A549 (cell line): ENCODE measurements at regions not wholly inside any gene's neighbourhood (a gene's known extent, or its start where the extent isn't known, plus 50 kb on each side); places are given as distances from the start of the nearest gene placed in this dataset.

Experiments used
- ATAC-seq, 2 experiments: fragments of 200-7000 bp in 1 of 2; fragments of >200 bp in 1 of 2; cut with Nextera tagmentation in 1 of 2; cut with Tn5 transposase in 1 of 2; 3 replicates each; pipeline versions ENCODE4 v1.8.0 to v1.9.1; 2018 to 2020; ENCODE audit warnings: mild to moderate bottlenecking in 1 of 2, moderate library complexity in 1 of 2
- CTCF ChIA-PET: fragments of 300-600 bp; sonication (Branson Sonifier 250); formaldehyde crosslinking; extraction: SDS; loops from one replicate; lab custom pipeline; 2021; ENCODE audit warnings: antibody characterized with exemption, inconsistent platforms; lab: Yijun Ruan, JAX
- POLR2A ChIA-PET: fragments of 350-600 bp; formaldehyde crosslinking; extraction: SDS; loops from one replicate; lab custom pipeline; 2021; ENCODE audit warnings: antibody characterized with exemption, inconsistent platforms; lab: Yijun Ruan, JAX
- DNase-seq, 2 experiments: peaks; one replicate each; pipeline versions ENCODE4 v3.0.0 to v3.0.0-alpha.2; 2011 to 2016; ENCODE audit warnings: low read depth in 1 of 2, low spot score in 1 of 2
- FAIRE-seq: peaks from 2 replicates; lab custom pipeline; 2011; peaks lifted over from hg19 to GRCh38; lab: Jason Lieb, UNC
- H3K27ac ChIP-seq, 2 experiments: fragments of >200 bp; sonication (Bioruptor Twin); formaldehyde crosslinking; 3 replicates each; pipeline ENCODE4 v1.5.1; 2016 to 2017
- H3K4me1 ChIP-seq: fragments of >200 bp; sonication (Bioruptor Twin); formaldehyde crosslinking; 3 replicates; pipeline ENCODE4 v1.6.1; 2016
- H3K4me2 ChIP-seq: fragments of >200 bp; sonication (Bioruptor Twin); formaldehyde crosslinking; 3 replicates; pipeline ENCODE4 v1.6.1; 2016
- H3K4me3 ChIP-seq: fragments of >200 bp; sonication (Bioruptor Twin); formaldehyde crosslinking; 3 replicates; pipeline ENCODE4 v1.5.1; 2016
- H3K9me3 ChIP-seq: fragments of >200 bp; sonication (Bioruptor Twin); formaldehyde crosslinking; 3 replicates; pipeline ENCODE4 v1.6.1; 2016
- CEBPB ChIP-seq, 2 experiments: fragments of >200 bp in 1 of 2; sonication (Bioruptor Twin) in 1 of 2; formaldehyde crosslinking in 1 of 2; IDR thresholded peaks; 2 replicates each; pipeline ENCODE4 v1.6.1; 2012 to 2016
- CHD4 ChIP-seq: fragments of 200-600 bp; sonication (generic); IDR thresholded peaks from 2 replicates; pipeline ENCODE4 v1.6.1; 2016; ENCODE audit warnings: antibody characterized with exemption, mild to moderate bottlenecking, borderline replicate concordance
- EHF ChIP-seq: fragments of 250-450 bp; sonication (Bioruptor Pico); IDR thresholded peaks from 2 replicates; pipeline ENCODE4 v1.5.0; 2020; ENCODE audit warnings: mild to moderate bottlenecking
- JUN ChIP-seq, 2 experiments: fragments of >200 bp; sonication (Bioruptor Twin); formaldehyde crosslinking; IDR thresholded peaks; 2 replicates in 1 of 2; 3 replicates in 1 of 2; pipeline ENCODE4 v1.6.1; 2016 to 2017
- MAFK ChIP-seq: fragments of 450-650 bp; IDR thresholded peaks from 2 replicates; pipeline ENCODE4 v1.6.1; 2014; ENCODE audit not compliant: partially characterized antibody
- MAZ ChIP-seq: fragments of 150-350 bp; IDR thresholded peaks from 2 replicates; pipeline ENCODE4 v1.6.1; 2014; ENCODE audit warnings: antibody characterized with exemption, low read depth, low read length, borderline replicate concordance
- NFE2L2 ChIP-seq: fragments of 150-350 bp; conservative IDR thresholded peaks from 2 replicates; pipeline ENCODE4 v1.6.1; 2014; ENCODE audit warnings: low read length
- RAD21 ChIP-seq, 2 experiments: fragments of >200 bp in 1 of 2; sonication (Bioruptor Twin) in 1 of 2; formaldehyde crosslinking in 1 of 2; IDR thresholded peaks in 1 of 2; conservative IDR thresholded peaks in 1 of 2; 2 replicates in 1 of 2; 3 replicates in 1 of 2; pipeline ENCODE4 v1.6.1; 2012 to 2018; ENCODE audit warnings: inconsistent platforms in 1 of 2
- RARB ChIP-seq: fragments of 250-450 bp; sonication (Bioruptor Pico); IDR thresholded peaks from 2 replicates; pipeline ENCODE4 v1.8.0; 2021; ENCODE audit warnings: mild to moderate bottlenecking, moderate library complexity
- RNF2 ChIP-seq: fragments of 200-600 bp; sonication (generic); IDR thresholded peaks from 2 replicates; pipeline ENCODE4 v1.6.1; 2016; ENCODE audit warnings: low read depth, mild to moderate bottlenecking, antibody characterized with exemption, moderate library complexity, borderline replicate concordance
- USF2 ChIP-seq: fragments of 450-650 bp; IDR thresholded peaks from 2 replicates; pipeline ENCODE4 v1.6.1; 2014; ENCODE audit warnings: antibody characterized with exemption
- WGBS: methylation state at CpG from one replicate; pipeline ENCODE4 v1.1.6; 2017; ENCODE audit errors: missing lambda C conversion rate; 5-methylcytosine and 5-hydroxymethylcytosine counted together
- TF ChIP-seq, protein P1 (sequence below): IDR thresholded peaks from 2 replicates; pipeline ENCODE4 v1.6.1; 2012
- TF ChIP-seq, protein P2 (sequence below): fragments of >200 bp; sonication (Bioruptor Twin); formaldehyde crosslinking; IDR thresholded peaks from 3 replicates; pipeline ENCODE4 v1.5.1; 2016

DNA sequence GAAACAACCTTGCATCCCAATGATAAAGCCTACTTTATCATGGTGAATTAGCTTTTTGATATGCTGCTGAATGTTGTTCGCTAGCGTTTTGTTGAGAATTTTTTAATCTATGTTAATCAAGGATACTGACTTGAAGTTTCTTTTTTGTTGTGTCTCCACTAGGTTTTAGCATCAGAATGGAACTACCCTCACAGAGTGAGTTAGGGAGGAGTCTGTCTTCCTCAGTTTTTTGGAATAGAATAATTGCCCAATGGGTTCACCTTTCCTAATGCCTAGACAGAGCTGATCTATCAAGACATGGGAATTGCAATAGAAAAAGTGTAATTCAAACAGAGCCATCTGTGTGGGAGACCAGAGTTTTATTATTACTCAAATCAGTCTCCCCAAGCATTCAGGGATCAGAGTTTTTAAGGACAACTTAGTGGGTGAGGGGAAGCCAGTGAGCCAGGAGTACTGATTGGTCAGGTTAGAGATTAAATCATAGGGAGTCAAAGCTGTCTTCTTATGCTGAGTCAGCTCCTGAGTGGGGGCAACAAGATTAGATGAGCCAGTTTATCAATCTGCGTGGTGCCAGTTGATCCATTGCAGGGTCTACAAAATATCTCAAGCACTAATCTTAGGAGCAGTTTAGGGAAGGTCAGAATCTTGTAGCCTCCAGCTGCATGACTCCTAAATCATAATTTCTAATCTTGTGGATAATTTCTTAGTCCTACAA, 237.4 kb upstream of the PPP2R3A start:
- 0% methylated on average over 3 of the region's 3 CpGs for WGBS
- ChIA-PET CTCF (interaction anchor here (1.4 kb wide), 1 partner anchor 25 kb away, joined by 3 read pairs; no protein-coding TSS in a partner anchor), POLR2A (no interaction called here)
- Histone ChIP-seq H3K4me1 (no peaks in the 10 kb centered on the region), H3K4me3 (no peak overlapping the region), H3K9me3 (no peaks in the 10 kb centered on the region), H3K27ac (no peak overlapping the region), H3K4me2 (no peak overlapping the region)
- TF ChIP-seq MAFK: peak; percentile 21
- TF ChIP-seq, protein P1, sequence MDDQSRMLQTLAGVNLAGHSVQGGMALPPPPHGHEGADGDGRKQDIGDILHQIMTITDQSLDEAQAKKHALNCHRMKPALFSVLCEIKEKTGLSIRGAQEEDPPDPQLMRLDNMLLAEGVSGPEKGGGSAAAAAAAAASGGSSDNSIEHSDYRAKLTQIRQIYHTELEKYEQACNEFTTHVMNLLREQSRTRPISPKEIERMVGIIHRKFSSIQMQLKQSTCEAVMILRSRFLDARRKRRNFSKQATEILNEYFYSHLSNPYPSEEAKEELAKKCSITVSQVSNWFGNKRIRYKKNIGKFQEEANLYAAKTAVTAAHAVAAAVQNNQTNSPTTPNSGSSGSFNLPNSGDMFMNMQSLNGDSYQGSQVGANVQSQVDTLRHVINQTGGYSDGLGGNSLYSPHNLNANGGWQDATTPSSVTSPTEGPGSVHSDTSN: no peak
- no peak for FAIRE-seq
- DNase-seq: no peak
- ATAC-seq: no peak

- H3K9me3 ChIP-seq: no peaks in the 10 kb centered on the region
- H3K4me3 ChIP-seq: no peak overlapping the region
- FAIRE-seq: no peak
- TF ChIP-seq CEBPB (IDR thresholded peaks at IDR 0.05): no peak
- TF ChIP-seq RNF2: no peak
- no peak for TF ChIP-seq JUN (IDR thresholded peaks at IDR 0.05)
- TF ChIP-seq, protein P2, sequence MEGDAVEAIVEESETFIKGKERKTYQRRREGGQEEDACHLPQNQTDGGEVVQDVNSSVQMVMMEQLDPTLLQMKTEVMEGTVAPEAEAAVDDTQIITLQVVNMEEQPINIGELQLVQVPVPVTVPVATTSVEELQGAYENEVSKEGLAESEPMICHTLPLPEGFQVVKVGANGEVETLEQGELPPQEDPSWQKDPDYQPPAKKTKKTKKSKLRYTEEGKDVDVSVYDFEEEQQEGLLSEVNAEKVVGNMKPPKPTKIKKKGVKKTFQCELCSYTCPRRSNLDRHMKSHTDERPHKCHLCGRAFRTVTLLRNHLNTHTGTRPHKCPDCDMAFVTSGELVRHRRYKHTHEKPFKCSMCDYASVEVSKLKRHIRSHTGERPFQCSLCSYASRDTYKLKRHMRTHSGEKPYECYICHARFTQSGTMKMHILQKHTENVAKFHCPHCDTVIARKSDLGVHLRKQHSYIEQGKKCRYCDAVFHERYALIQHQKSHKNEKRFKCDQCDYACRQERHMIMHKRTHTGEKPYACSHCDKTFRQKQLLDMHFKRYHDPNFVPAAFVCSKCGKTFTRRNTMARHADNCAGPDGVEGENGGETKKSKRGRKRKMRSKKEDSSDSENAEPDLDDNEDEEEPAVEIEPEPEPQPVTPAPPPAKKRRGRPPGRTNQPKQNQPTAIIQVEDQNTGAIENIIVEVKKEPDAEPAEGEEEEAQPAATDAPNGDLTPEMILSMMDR: no peak
- TF ChIP-seq EHF: no peak
- TF ChIP-seq USF2: no peak
- TF ChIP-seq NFE2L2: no peak
- TF ChIP-seq, all 56 proteins: peak for 0
- Histone ChIP-seq H3K4me2 (no peak overlapping the region), H3K4me1 (no peaks in the 10 kb centered on the region), H3K27ac (no peak overlapping the region)
- ATAC-seq (no peak), DNase-seq (no peak)
- ChIA-PET CTCF (no interaction called here), POLR2A (no interaction called here)
- WGBS: 0% methylated on average over 1 of the region's 2 CpGs
Observed at GRCh38 chr3:135731546-135731945, 234.0 kb upstream of the PPP2R3A start.

DNA sequence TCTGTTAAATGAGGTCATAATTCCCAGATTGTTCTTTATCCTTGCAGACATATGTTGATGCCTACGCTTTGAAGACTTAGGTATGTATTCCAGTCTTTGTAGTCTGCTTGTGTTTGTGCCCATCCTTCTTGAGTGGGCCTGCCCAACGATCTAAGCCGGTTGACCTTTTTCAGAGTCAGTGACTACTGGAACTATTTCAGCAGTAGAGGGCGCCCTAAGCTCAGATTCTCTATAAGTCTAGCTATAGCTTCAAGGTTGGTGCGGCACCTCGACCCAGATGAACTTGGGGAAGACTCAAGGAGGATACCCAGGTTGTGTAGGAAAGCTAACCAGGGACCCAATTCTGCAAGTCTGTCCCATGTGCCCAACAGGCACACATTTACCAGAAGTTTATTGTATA, 228.8 kb upstream of the PPP2R3A start:
- FAIRE-seq: no peak
- CTCF ChIA-PET: interaction anchor here (1.2 to 1.4 kb wide), 2 partner anchors 50 to 158 kb away, joined by 3 to 4 read pairs; no protein-coding TSS in a partner anchor
- POLR2A ChIA-PET: no interaction called here
- no peaks in the 10 kb centered on the region for H3K4me1 ChIP-seq
- H3K4me3 ChIP-seq: no peak overlapping the region
- no peaks in the 10 kb centered on the region for H3K9me3 ChIP-seq
- no peak overlapping the region for H3K27ac ChIP-seq
- peak in 1 of 2 experiments; percentile 36; a peak in 1 of 6 replicates for ATAC-seq
- 13% methylated on average over 6 of the region's 6 CpGs for WGBS
- no peak overlapping the region for H3K4me2 ChIP-seq
- DNase-seq: peak in 1 of 2 experiments; percentile 20
- TF ChIP-seq MAZ: no peak
- TF ChIP-seq, protein P2: no peak
- no peak for TF ChIP-seq CHD4
- no peak for TF ChIP-seq RARB (CRISPR knock-in tag)
- peak in 1 of 2 experiments; percentile 34; a peak in 3 of 5 replicates for TF ChIP-seq RAD21 (conservative IDR thresholded peaks at IDR 0.05 in 1 of 2, IDR thresholded peaks at IDR 0.05 in 1 of 2)
